ENCODE measurements at regions not wholly inside any gene's neighbourhood (a gene's known extent, or its start where the extent isn't known, plus 50 kb on each side); places are given as distances from the start of the nearest gene placed in this dataset.

- DNase-seq (ENCODE audit: low read depth): no peak
Observed at GRCh38 chr17:79315358-79316105, 240.9 kb downstream of the ENGASE start.

- no peak for DNase-seq (ENCODE audit: low read depth)
Observed at GRCh38 chr17:79314617-79315357, 240.2 kb downstream of the ENGASE start.

DNA sequence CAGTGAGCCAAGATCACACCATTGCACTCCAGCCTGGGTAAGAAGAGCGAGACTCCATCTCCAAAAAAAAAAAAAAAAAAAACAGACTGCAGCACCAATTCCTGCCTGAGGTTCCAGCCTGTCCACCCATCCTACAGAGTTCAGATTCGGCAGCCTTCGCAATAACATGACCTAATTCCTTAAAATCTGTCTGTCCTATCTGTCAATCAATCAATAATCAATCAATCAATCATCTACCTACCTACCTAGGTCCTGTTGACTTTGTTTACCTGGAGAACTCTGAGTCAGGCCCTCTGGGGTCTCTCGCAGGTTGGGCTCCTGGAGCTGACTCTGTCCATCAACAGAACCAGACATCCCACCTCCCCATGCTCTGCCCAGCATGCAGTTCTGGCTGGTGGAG, 236.7 kb downstream of the ENGASE start:
- no peak for DNase-seq (ENCODE audit: low read depth)

GRCh38 chr17:79306424-79307318, 232.0 kb downstream of the ENGASE start:
- DNase-seq (ENCODE audit: low read depth): no peak

DNA sequence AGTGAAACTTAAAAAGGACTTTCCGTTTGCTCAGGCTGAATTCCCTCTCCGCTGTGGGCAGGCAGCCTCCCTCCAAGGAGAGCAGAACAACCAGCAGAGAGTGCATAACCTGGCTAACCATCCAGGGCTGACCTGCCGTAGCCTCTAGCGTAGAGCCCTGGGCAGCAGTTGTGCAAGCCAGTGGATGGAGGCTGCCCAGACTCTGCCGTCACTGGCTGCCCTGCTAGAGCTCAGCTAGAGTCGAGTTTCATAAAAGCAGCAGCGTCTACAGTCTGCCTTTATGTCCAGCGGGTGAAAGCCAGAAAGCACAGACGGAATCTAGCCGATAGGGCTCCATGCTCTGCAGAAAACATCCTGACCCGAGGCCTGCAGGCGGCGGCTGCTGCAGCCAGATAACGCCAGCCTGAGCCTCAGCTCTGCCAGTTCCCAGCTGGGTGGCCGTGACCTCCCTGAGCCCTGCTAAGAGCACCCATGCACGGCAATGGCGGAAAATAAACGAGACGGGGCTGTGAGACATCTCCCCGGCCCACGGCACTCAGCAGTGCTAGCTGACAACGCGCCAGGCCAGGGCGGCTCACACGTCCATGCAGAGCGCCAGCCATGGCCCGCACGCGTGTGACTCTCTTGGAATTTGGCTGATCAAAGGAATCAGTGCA, 231.3 kb downstream of the ENGASE start:
- no peak for DNase-seq (ENCODE audit: low read depth)

DNA sequence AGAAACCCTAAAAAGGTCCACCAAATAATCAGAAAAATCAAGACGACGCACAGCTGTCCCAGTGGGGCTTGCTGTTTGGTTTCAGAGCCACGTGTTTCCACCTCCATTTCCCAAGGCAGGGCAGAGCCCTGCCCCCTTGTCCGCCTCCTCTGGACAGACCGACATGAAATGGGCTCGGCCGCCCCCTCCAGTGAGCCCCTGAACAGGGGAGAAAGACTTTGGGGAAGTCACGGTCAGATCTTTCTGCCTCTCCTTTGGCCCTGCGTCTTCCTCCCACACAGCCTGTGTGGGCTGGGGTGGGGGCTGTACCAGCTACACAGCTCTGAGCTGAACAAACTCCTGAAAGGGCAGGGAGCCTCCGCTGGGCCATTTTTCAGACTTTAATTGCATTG, 230.7 kb downstream of the ENGASE start:
- no peak for DNase-seq (ENCODE audit: low read depth)

DNA sequence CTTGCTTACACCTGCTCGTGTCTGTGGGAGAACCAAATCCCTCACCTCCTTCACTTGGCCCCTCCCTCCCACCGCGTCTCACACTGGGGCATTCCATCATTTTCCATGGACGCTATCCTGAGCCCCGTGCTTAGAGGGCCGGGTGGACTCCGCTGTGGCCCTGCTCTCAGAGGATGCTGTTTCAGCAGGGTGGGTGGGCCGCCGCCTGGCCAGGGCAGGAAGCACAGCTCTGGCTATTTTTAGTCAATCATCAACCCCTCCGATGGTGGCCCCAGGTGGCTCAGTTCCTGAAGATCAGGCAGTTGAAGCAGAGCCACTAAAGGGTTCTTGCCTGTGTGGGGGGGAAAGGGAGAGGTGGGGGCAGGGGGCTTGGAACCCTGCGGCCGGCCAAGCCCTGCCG, 230.3 kb downstream of the ENGASE start:
- no peak for DNase-seq (ENCODE audit: low read depth)

GRCh38 chr17:79303641-79304205, 229.1 kb downstream of the ENGASE start:
- no peak for DNase-seq (ENCODE audit: low read depth)

GRCh38 chr17:79301469-79301868, 226.8 kb downstream of the ENGASE start:
- DNase-seq (ENCODE audit: low read depth): no peak

DNA sequence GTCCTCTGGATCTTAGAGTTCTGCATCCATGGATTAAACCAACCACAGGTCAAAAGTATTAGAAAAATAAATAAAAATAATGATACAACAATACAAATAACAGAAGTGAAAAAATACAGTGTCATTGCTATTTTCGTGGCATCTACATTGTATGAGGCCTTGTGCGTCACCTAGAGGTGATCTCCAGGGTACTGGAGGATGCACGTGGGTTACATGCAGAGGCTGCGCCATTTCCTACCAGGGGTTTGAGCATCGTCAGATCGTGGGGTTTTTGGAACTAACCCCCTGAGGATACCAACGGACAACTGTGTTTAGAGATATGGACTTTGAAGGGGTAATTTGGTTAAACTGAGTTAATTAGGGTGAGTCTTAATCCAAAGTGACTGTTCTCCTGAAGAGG, 224.7 kb downstream of the ENGASE start:
- DNase-seq (ENCODE audit: low read depth): no peak

- no peak for DNase-seq (ENCODE audit: low read depth)
Observed at GRCh38 chr17:79298799-79299198, 224.2 kb downstream of the ENGASE start.

- DNase-seq (ENCODE audit: low read depth): no peak
Observed at GRCh38 chr17:79296243-79296642, 221.6 kb downstream of the ENGASE start.

- no peak for DNase-seq (ENCODE audit: low read depth)
Observed at GRCh38 chr17:79295307-79295706, 220.7 kb downstream of the ENGASE start.

DNA sequence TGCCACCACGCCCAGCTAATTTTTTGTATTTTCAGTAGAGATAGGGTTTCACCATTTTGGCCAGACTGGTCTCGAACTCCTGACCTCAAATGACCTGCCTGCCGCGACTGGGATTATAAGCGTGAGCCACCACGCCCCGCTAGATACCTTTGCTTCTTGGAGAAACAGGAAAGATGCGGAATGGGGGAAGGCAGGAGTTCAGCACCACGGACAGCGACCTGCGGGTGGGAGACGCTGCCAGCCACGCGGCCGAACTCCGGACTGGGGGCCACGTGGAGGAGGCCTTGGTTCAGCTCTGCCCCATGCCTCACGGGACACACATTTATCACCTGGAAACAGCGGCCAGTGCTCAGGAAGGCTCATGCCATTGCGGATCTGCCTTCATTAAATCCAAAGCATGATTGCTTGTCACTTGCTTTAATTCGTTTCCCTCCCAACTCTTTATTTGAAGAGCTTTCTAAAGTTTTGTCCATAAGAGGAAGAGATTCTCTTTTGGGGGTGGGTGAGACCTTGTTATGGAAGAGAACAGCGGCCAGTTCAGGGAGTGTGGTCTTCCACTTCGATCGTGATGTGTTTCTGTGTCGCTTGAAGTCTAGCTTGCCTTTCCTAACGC, 219.9 kb downstream of the ENGASE start:
- DNase-seq (ENCODE audit: low read depth): no peak

GRCh38 chr17:79292501-79292900, 217.9 kb downstream of the ENGASE start:
- DNase-seq (ENCODE audit: low read depth): no peak

DNA sequence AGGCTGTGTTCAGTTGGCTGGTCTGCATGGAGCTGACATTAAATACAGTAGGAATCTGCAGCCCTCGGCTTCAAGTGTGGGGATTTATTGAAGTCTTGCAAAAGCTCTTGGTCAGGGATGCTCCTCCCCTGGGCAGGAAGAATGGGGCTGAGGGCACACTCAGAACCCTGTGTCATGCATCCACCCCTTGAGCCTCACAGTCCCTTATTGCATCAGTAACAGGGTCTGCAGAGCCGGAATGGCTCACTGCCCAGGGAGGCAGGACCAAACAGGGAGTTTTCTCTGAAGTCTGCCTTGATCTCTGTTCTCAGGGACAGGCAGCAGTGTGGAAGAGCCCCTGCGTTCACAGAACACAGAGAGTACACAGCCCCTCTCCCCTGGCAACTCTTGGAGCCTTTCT, 216.8 kb downstream of the ENGASE start:
- no peak for DNase-seq (ENCODE audit: low read depth)

- DNase-seq (ENCODE audit: low read depth): no peak
Observed at GRCh38 chr17:79290726-79291125, 216.1 kb downstream of the ENGASE start.

- DNase-seq (ENCODE audit: low read depth): no peak
Observed at GRCh38 chr17:79288950-79289349, 214.3 kb downstream of the ENGASE start.

DNA sequence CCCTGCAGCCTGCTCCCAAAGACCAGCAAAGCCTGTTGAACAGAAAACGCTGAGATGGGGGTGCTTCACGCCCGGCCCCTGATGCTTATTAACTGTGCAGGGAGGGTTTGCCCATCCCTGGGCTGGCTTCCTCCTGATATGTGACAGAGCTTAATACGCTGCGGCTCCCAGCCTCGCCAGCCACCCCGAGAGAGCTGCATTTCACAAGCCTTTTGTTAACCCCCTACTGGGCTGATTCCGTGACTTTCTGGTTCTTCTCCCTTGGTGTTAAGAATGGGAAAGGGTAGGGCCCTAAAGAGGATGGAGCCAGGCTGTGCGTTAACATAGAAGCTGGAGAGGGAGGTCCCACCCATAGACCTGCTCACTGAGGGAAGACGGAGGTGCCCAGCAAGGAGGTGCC, 211.8 kb downstream of the ENGASE start:
- DNase-seq (ENCODE audit: low read depth): no peak

GRCh38 chr17:79285973-79286372, 211.3 kb downstream of the ENGASE start:
- DNase-seq (ENCODE audit: low read depth): no peak

DNA sequence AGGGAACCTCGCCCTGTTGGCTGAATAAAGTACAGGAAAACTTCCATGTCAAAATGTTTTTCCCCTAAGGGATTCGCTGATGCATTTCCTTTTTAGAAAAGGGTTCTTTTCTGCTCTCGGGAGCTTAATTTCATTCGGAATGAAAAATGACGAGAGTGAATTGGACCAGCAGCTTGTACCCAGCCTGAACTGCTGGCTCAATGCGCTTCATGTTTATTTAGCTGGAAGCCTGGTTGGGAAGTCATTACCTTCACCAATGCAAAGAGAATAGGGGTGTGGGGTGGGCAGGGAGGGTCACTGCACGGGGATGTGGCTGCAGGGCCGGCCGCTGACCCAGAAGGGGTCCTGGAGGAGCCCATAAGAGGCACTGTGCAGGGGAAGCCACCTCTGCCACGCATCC, 207.7 kb downstream of the ENGASE start:
- DNase-seq (ENCODE audit: low read depth): no peak

Data from activated T-helper 9 cell treated with anti-CD3 and anti-CD28 coated beads, Interleukin-2, amount 50 U/mL, for 16 hours (primary cell).